ENCODE measurements at regions not wholly inside any gene's neighbourhood (a gene's known extent, or its start where the extent isn't known, plus 50 kb on each side); places are given as distances from the start of the nearest gene placed in this dataset.

DNA sequence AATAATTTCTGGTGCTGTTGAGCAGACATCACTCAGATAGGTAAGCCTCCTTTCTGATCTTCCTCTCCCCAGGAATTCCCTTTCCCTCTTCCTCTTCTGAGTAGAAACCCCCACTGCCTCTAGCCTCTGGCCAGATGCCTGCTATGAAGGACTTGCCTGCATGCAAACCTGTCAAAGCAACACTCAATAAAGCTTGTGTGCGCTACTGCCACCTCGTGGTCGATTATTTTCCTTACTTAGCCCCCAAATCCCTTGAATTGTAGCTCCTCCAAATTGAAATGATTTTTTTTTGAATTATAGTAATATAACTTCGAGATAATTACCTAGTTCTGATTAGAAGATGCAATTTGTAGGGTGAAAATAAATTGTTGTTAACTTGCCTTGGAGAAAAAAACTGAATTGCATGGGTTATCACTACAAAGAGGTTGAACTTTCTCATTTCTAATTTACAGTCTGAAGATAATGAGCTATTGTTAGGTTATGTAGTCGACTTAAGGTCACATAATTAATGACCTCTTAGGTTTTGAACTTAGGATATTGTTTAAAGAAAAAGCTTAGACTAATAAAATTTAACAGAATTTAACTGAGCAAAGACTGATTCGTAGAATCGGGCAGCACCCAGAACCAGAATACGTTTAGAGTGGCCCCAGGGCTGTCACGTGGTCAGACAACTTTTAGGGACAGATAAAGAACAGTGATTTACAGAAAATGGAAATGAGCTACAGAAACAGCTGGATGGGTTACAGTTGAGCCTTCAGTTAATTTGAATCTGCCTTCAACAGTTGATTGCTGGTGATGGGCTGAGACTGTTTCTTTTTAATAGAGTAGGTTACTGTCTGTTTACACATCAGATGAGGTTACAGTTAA lies 269.3 kb downstream of the ARPP21 start:
- TF ChIP-seq EZH2phosphoT487 (IDR thresholded peaks at IDR 0.05; ENCODE audit: low read depth, severe bottlenecking, unreplicated experiment) (no peak), EZH2 (IDR thresholded peaks at IDR 0.05; ENCODE audit: borderline replicate concordance) (no peak), CTCF (IDR thresholded peaks at IDR 0.05; ENCODE audit: poor library complexity) (peak; percentile 90)
- Histone ChIP-seq H3K9me3 (ENCODE audit: low read depth) (no peaks in the 10 kb centered on the region), H3K4me1 (ENCODE audit: insufficient read depth) (no peaks in the 10 kb centered on the region), H3K79me2 (no peaks in the 10 kb centered on the region), H3K4me3 (no peak overlapping the region), H2AFZ (no peak overlapping the region), H3K36me3 (replicated peaks; ENCODE audit: insufficient read depth, low read depth) (no peaks in the 10 kb centered on the region), H4K20me1 (ENCODE audit: insufficient read depth, poor library complexity, severe bottlenecking) (no peaks in the 10 kb centered on the region), H3K4me2 (no peak overlapping the region), H3K27me3 (no peaks in the 10 kb centered on the region), H3K9me2 (replicated peaks; ENCODE audit: insufficient read depth) (no peaks in the 10 kb centered on the region), H3K27ac (no peak overlapping the region)
- 32% methylated on average over 9 of the region's 9 CpGs for WGBS (ENCODE audit: low lambda C conversion rate, missing lambda C conversion rate)
- peak; percentile 87 for DNase-seq (ENCODE audit: low spot score)

- H3K9me3 ChIP-seq (ENCODE audit: low read depth): no peaks in the 10 kb centered on the region
- no peak overlapping the region for H3K27ac ChIP-seq
- no peak overlapping the region for H3K4me2 ChIP-seq
- TF ChIP-seq EZH2 (IDR thresholded peaks at IDR 0.05; ENCODE audit: borderline replicate concordance) (no peak), CTCF (IDR thresholded peaks at IDR 0.05; ENCODE audit: poor library complexity) (no peak), EZH2phosphoT487 (IDR thresholded peaks at IDR 0.05; ENCODE audit: low read depth, severe bottlenecking, unreplicated experiment) (no peak)
- WGBS (ENCODE audit: low lambda C conversion rate, missing lambda C conversion rate): 88% methylated on average over 6 of the region's 6 CpGs
- H3K27me3 ChIP-seq: no peaks in the 10 kb centered on the region
- H3K4me1 ChIP-seq (ENCODE audit: insufficient read depth): no peaks in the 10 kb centered on the region
- no peaks in the 10 kb centered on the region for H3K36me3 ChIP-seq (replicated peaks; ENCODE audit: insufficient read depth, low read depth)
- no peaks in the 10 kb centered on the region for H3K9me2 ChIP-seq (replicated peaks; ENCODE audit: insufficient read depth)
- no peak overlapping the region for H2AFZ ChIP-seq
- H3K79me2 ChIP-seq: no peaks in the 10 kb centered on the region
- H3K4me3 ChIP-seq: no peak overlapping the region
- H4K20me1 ChIP-seq (ENCODE audit: insufficient read depth, poor library complexity, severe bottlenecking): no peaks in the 10 kb centered on the region
- no peak for DNase-seq (ENCODE audit: low spot score)
Measured at GRCh38 chr3:35919160-35919559, 279.8 kb downstream of the ARPP21 start.

DNA sequence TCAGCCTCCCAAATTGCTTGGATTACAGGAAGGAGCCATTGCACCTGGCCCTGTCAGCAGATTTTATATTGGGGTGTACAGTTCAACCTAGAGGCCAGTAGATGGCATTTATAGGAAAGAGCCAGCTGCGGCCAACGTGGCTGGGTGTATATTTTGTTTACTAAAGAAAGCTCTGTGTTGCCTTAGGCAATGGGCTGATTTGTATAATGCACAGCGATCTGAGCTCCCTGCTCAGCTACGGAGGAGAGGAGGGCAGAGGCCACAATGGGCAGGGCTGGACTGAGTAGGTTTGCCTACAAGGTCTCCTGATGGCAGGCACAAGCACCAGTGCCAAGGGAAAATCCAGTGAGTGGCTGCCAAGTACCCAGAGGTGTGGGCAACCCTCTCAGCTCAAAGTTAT lies 282.4 kb downstream of the ARPP21 start:
- H3K79me2 ChIP-seq: no peaks in the 10 kb centered on the region

More for the DNA sequence above, 282.4 kb downstream of the ARPP21 start:
- H3K27ac ChIP-seq: no peak overlapping the region
- H2AFZ ChIP-seq: no peak overlapping the region
- no peaks in the 10 kb centered on the region for H4K20me1 ChIP-seq (ENCODE audit: insufficient read depth, poor library complexity, severe bottlenecking)
- H3K36me3 ChIP-seq (replicated peaks; ENCODE audit: insufficient read depth, low read depth): no peaks in the 10 kb centered on the region
- H3K27me3 ChIP-seq: no peaks in the 10 kb centered on the region
- no peaks in the 10 kb centered on the region for H3K4me1 ChIP-seq (ENCODE audit: insufficient read depth)
- no peak for TF ChIP-seq EZH2 (IDR thresholded peaks at IDR 0.05; ENCODE audit: borderline replicate concordance)
- TF ChIP-seq EZH2phosphoT487 (IDR thresholded peaks at IDR 0.05; ENCODE audit: low read depth, severe bottlenecking, unreplicated experiment): no peak
- no peak for TF ChIP-seq CTCF (IDR thresholded peaks at IDR 0.05; ENCODE audit: poor library complexity)
- no peak overlapping the region for H3K4me2 ChIP-seq
- no peaks in the 10 kb centered on the region for H3K9me2 ChIP-seq (replicated peaks; ENCODE audit: insufficient read depth)
- 85% methylated on average over 4 of the region's 4 CpGs for WGBS (ENCODE audit: low lambda C conversion rate, missing lambda C conversion rate)
- DNase-seq (ENCODE audit: low spot score): no peak
- H3K4me3 ChIP-seq: no peak overlapping the region
- no peaks in the 10 kb centered on the region for H3K9me3 ChIP-seq (ENCODE audit: low read depth)

Measured in hepatocyte (in vitro differentiated cells).